ENCODE measurements at regions not wholly inside any gene's neighbourhood (a gene's known extent, or its start where the extent isn't known, plus 50 kb on each side); places are given as distances from the start of the nearest gene placed in this dataset.

DNA sequence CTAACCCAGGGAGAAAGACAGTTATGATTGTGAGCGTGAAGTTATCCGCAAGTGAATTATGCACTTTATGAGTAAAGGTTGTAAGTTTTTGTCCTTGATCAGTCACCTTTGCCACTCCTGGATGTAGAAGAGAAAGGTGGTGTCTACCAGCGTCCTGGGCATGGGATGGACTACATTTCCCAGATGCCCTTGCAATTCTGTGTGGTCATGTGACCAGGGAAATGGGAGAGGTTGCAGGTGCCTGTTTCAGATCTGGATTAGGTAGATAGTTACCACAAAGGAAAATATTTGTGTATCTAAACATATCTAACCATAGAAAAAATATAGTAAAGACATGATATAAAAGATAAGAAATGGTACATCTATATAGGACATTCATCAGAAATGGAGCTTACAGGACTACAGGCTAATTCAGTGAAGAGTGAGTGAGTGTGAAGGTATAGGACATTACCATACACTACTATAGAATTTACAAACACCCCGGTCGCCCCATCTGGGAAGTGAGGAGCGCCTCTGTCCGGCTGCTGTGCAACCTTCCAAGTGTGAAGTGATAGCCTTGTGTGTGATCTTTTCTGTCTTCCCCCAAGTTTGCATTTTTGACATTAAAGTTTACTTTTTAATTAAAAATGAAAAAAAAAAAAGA is 51.6 kb upstream of the CACNA1A start:
- intact Hi-C loops (cut with micrococcal nuclease) = no loop called here

GRCh38 chr19:13556552-13556951 is 50.3 kb upstream of the CACNA1A start:
- Histone ChIP-seq H3K4me3 (no peak overlapping the region), H3K27me3 (ENCODE audit: low read depth) (peaks cover 94% of the 10 kb centered on the region), H3K9me3 (replicated peaks) (peaks cover 18% of the 10 kb centered on the region), H3K36me3 (no peaks in the 10 kb centered on the region), H3K27ac (replicated peaks) (no peak overlapping the region), H3K4me1 (no peaks in the 10 kb centered on the region)
- intact Hi-C loops (cut with micrococcal nuclease) = no loop called here
- DNase-seq = no peak
- TF ChIP-seq, protein P1, sequence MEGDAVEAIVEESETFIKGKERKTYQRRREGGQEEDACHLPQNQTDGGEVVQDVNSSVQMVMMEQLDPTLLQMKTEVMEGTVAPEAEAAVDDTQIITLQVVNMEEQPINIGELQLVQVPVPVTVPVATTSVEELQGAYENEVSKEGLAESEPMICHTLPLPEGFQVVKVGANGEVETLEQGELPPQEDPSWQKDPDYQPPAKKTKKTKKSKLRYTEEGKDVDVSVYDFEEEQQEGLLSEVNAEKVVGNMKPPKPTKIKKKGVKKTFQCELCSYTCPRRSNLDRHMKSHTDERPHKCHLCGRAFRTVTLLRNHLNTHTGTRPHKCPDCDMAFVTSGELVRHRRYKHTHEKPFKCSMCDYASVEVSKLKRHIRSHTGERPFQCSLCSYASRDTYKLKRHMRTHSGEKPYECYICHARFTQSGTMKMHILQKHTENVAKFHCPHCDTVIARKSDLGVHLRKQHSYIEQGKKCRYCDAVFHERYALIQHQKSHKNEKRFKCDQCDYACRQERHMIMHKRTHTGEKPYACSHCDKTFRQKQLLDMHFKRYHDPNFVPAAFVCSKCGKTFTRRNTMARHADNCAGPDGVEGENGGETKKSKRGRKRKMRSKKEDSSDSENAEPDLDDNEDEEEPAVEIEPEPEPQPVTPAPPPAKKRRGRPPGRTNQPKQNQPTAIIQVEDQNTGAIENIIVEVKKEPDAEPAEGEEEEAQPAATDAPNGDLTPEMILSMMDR (IDR thresholded peaks at IDR 0.05; ENCODE audit: borderline replicate concordance) = no peak

More for the DNA sequence above, 51.6 kb upstream of the CACNA1A start:
- Histone ChIP-seq H3K4me1 (no peaks in the 10 kb centered on the region), H3K4me3 (no peak overlapping the region), H3K9me3 (replicated peaks) (peaks cover 18% of the 10 kb centered on the region), H3K36me3 (no peaks in the 10 kb centered on the region), H3K27me3 (ENCODE audit: low read depth) (peaks cover 92% of the 10 kb centered on the region), H3K27ac (replicated peaks) (no peak overlapping the region)
- TF ChIP-seq, protein P1 (IDR thresholded peaks at IDR 0.05; ENCODE audit: borderline replicate concordance) = no peak
- no peak for DNase-seq

Data from left ventricle myocardium inferior (tissue), 1 donor.